Bronchial epithelial cell (primary cell): ENCODE measurements at regions not wholly inside any gene's neighbourhood (a gene's known extent, or its start where the extent isn't known, plus 50 kb on each side); places are given as distances from the start of the nearest gene placed in this dataset.

Experiments
- DNase-seq: peaks from one replicate; pipeline ENCODE4 v3.0.0-alpha.2; 2010; ENCODE audit warnings: low read depth
- FAIRE-seq: peaks from 2 replicates; lab custom pipeline; 2011; peaks lifted over from hg19 to GRCh38; lab: Jason Lieb, UNC
- H3K27me3 ChIP-seq: 2 replicates; pipeline ENCODE4 v1.5.1; 2011; ENCODE audit warnings: low read length; ENCODE audit not compliant: control insufficient read depth, insufficient read depth
- H3K36me3 ChIP-seq: 2 replicates; pipeline ENCODE4 v1.5.1; 2011; ENCODE audit warnings: low read length; ENCODE audit not compliant: control insufficient read depth, insufficient read depth
- H3K4me3 ChIP-seq: 2 replicates; pipeline ENCODE4 v1.5.1; 2011; ENCODE audit warnings: mild to moderate bottlenecking, low read depth, low read length, control low read depth
- TF ChIP-seq, protein P1 (sequence below): IDR thresholded peaks from 2 replicates; pipeline ENCODE4 v1.5.1; 2011; ENCODE audit warnings: mild to moderate bottlenecking, moderate library complexity, low read length, control low read depth, inconsistent platforms; ENCODE audit not compliant: insufficient read depth, severe bottlenecking

DNA sequence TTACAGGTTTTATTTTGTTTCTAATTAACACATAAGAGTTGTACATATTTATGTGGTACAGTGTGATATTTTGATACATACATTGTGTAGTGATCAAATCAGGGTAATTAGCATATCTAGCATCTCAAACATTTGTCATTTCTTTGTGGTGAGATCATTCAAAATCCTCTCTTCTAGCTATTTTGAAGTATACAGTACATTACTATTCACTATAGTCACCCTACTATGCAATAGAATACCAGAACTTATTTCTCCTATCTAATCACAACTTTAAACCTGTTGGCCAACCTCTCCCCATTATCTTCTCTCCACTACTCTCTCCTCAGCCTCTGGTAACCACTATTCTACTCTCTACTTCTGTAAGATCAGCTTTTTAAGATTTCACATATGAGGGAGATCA, 325.8 kb downstream of the CYP26B1 start:
- DNase-seq (no peak), FAIRE-seq (no peak)
- Histone ChIP-seq H3K4me3 (no peak overlapping the region), H3K27me3 (no peaks in the 10 kb centered on the region), H3K36me3 (no peaks in the 10 kb centered on the region)
- TF ChIP-seq, protein P1, sequence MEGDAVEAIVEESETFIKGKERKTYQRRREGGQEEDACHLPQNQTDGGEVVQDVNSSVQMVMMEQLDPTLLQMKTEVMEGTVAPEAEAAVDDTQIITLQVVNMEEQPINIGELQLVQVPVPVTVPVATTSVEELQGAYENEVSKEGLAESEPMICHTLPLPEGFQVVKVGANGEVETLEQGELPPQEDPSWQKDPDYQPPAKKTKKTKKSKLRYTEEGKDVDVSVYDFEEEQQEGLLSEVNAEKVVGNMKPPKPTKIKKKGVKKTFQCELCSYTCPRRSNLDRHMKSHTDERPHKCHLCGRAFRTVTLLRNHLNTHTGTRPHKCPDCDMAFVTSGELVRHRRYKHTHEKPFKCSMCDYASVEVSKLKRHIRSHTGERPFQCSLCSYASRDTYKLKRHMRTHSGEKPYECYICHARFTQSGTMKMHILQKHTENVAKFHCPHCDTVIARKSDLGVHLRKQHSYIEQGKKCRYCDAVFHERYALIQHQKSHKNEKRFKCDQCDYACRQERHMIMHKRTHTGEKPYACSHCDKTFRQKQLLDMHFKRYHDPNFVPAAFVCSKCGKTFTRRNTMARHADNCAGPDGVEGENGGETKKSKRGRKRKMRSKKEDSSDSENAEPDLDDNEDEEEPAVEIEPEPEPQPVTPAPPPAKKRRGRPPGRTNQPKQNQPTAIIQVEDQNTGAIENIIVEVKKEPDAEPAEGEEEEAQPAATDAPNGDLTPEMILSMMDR, result no peak

DNA sequence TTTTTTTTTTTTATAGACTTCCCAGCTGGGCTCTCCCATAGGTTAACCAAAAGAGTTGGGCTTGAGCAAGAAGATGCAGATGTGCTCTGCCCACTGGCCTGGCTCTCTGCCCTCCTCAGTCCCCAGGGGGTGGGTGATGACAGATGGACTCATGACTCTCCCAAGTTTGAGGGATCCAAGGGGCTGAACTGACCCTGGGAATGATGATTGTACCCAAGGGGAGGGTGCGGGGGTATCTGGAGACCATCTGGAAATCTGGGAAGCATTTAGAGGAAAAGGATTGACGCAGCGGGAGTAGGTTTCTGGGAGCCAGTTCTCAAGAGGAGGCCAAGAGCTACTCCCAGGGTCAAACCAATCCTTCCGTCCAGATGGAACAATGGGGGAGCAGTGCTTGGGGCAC, 330.8 kb downstream of the CYP26B1 start:
- no peaks in the 10 kb centered on the region for H3K36me3 ChIP-seq
- no peak overlapping the region for H3K4me3 ChIP-seq
- FAIRE-seq (no peak), DNase-seq (no peak)
- H3K27me3 ChIP-seq, result peaks cover 10% of the 10 kb centered on the region
- TF ChIP-seq, protein P1, result no peak

DNA sequence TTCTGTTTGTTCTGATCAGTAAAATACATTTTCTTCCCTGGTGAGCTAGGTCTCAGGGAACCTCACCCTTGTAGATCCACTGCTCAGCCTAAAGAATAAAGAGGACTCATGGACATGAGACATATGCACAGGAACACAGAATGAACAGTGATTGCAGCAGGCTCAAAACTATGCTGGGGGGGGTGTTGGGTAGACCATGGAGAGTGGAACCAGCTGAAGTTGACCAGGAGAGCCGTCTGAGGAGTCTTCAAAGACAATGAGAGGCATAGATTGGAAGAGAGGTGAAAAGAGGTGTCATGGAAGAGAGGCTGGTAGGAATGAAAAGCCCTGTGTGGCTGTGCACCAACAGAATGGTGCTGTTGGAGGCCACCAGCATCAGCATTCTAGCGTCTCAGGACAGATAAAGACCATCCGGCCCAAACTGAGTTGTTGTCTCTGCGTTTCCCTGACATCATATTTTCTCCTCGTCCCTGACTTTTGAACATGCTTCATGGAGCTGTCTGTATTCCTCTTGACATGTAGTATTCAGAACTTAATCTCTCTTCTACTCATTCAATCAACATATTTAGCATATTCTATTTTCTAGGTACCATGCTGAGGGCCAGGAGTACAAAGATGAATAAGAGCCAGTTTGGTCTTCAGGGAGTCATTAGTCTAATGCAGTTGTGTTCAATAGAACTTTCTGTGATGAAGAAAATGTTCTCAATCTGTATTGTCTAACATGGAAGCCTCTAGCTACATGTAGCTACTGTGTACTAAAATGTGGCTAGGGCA, 331.8 kb downstream of the CYP26B1 start:
- FAIRE-seq, result no peak

DNA sequence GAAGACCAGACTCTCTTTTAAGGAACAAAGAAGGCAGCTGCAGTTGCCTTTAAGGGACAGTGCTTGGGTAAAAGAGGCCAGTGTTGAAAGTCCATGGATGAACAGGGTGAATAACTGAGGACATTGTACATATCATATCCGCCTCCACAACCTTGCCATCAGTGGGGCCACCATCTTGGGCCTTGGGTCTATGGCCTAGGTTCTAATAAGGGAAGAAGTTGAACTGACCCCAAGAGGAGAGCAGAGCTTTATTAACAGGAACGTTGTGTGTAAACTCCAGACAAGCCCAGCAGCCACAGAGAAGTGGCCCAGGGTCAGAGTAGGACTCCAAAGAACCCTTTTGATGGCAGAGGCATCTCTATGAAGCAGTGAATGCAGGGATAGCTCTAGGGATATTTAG, 332.8 kb downstream of the CYP26B1 start:
- TF ChIP-seq, protein P1, result no peak
- Histone ChIP-seq H3K36me3 (no peaks in the 10 kb centered on the region), H3K27me3 (peaks cover 10% of the 10 kb centered on the region), H3K4me3 (no peak overlapping the region)
- DNase-seq (no peak), FAIRE-seq (no peak)

More for the DNA sequence above, 331.8 kb downstream of the CYP26B1 start:
- Histone ChIP-seq H3K36me3 (no peaks in the 10 kb centered on the region), H3K4me3 (no peak overlapping the region), H3K27me3 (peaks cover 10% of the 10 kb centered on the region)
- DNase-seq, result no peak
- TF ChIP-seq, protein P1, result no peak

DNA sequence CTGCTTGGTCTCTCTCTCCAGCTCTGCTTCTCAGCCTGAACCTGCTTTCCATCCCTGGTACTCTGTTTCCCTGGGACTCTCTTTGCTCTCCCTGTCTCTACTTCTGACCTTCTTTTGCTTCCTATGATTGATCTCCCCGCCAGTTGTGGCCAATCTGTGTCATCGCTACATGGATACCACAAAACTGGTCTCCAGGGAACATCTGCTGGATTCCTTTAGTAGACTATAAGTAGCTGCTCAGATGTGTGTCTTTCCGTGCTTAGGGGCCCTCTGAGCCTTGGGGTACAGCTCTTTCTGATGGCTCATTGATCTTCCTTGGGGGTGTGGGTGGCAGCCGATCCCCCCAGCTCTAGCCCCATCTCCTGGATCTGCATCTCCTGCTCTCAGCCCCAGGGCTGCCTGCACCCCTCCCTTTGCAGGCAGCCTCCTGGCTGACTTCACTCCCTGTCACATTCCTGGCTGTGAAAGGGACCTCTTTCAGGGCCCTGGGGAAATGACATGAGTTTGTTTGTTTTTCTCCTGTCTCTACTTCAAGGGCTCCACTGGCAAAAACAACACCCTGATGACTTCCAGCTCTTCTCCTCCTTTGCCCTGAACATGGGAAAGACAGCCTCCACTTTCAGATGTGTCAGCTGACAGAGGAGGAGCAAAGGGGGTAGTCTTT, 333.7 kb downstream of the CYP26B1 start:
- DNase-seq (no peak), FAIRE-seq (no peak)
- peaks cover 10% of the 10 kb centered on the region for H3K27me3 ChIP-seq
- no peak overlapping the region for H3K4me3 ChIP-seq
- H3K36me3 ChIP-seq, result no peaks in the 10 kb centered on the region
- TF ChIP-seq, protein P1, result no peak
